Bone marrow (tissue), 2 donors: ENCODE measurements at regions not wholly inside any gene's neighbourhood (a gene's known extent, or its start where the extent isn't known, plus 50 kb on each side); places are given as distances from the start of the nearest gene placed in this dataset.
"Not testable (repeated sequence)": the region's sequence is repeated elsewhere in the genome, so short reads cannot be mapped to it uniquely, and the experiment has no call there.

Source experiments
- DNase-seq, 2 donors: peaks; one replicate each; lab custom pipeline; 2025; lab: John Stamatoyannopoulos, UW

DNA sequence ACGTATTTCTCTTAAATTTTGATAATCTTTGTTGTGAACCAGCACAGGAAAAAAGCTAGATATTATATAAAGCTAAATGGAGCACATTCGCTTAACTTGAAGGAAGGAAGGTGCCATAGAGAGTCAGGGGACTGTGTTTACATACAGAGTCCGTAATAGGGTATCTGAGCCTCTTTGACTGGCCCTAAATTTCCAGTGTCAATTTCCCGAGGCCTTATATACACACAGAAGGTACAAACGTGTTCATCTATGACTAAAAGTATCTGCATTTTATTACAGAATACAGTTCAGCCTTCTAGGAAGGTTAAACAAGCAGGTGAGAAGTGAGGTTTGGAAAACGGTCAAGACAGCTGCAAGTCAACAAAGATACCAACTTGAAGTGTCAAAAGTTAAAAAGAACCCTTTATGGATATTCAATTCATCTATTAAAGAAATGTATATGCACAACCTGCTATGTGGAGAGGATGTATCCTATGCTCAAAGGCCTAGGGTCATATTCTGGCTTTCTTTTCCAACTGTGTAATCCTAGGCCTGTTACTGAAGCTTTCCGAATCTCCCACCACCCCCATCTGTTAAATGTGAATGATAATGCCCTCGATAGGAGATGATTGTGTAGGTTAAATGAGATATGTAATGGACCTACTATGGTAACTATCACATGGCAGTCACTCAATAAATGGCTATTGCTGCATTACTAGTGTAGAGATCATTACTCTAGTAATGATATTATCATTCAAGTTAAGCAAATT is 263.7 kb upstream of the MAF start:
- no peak for DNase-seq

DNA sequence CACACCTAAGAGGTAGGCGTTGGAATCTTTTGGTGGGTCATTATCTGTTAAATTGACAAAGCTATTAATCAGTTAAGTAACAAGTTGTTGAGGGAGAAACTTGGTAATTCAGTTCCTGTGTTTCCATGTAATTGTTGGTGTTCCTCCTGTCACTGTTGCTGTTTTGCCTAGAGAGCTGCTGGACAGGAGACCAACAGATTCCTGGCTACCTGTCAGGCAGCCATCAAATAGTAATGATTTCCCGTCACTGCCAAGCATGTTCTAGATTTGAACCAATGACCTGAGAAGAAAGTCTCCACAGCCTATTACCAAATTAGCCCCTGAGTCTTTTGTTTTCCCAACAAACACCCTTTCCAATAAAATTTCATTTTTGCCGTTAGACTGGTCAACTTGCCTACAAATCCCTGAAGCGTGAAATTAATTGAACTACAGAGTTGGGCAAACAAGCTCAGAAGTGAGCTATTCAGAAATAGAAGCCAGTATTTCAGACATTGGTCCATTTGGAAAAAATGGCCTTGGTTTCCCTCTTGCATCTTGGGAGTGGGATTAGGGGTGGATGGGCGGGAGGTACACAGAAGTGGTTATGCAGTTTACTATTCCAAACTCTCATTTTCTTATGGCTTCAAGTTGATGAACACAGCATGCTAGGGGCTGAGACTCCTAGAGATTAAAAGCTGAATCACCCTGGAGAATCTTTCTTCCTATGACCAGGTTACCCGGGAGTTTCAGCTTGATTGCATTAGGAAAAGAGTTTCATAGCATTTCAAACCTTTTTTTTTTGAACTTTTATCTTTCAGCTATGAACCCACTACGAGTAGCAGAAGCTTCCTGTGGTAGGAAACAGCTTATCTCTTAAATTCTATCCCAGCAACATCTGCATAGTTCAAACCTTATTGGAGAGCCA is 262.8 kb upstream of the MAF start:
- DNase-seq: peak in 1 of 2 donors; percentile 6

DNA sequence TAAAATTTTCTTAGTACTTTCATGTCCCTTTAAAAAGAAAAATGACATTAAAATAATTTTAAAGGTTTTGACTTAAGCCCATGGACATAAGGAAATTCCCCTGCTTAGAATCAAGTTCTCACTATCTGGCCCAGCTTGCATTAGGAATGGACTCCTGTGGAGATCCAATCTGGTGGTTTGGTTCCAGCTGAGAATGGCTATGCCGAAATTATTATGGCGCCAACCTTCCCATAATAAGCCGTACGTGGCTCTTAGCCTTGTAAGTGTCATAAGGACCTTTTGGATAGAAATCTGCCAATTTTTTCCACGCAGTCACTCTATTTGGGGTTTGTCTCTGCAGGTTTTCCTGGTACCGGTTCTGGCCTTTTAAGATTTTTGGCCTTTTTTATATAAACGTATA is 262.1 kb upstream of the MAF start:
- DNase-seq: no peak

DNA sequence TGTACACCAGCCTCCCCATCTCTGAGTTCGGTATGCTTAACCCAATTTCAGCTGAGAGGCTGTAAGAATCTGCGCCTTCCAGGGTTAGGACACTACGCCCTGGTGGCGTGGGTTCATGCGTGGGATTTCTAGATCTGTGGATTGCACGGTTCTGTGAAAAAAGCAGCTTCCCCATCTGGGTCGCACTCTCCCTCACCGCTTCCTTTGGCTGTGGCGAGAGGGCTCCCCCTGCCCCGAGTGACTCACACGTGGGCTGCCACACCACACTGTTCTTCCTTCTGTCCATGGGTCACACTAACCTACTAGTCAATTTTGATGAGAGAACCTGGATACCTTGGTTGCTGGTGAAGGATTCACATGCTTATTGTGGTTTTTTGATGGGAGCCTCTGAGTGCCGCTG is 256.0 kb upstream of the MAF start:
- DNase-seq: no peak

DNA sequence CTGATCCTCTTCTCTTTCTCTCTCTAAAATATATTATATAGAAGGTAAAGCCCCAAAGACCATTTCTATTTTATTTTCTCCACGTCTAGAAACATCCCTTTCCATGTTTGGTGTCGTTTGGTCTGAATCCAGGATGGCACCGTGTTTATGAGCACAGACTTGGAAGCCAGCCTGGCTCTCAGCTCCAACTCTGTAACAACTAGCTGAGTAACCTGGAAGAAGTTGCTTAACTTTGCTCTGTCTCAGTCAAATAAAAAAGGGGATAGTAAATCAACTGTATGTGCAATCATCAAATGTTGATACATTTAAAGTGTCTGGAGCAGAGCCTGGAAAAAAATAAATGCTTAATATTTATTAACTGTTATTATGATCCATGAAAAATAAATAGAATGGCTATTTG is 249.8 kb upstream of the MAF start:
- DNase-seq: no peak

DNA sequence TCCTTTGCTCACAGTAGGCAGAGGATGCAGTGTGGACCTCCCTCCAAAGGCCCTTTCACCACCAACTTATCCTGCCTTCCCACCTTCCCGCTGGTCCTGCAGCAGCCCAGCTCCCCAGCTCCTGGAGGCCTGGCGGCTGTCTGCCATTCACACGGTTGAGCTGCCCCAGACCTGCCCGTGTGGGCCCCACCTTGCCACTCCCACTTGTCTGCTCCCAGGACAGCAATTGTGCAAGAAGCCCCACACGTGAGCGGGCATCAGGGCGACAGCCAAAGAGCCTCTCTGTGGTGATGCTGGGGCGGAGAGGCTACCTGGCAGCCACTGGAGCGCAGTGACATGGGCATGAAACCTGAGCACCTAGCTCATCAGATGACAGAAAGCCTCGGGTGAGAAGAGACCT is 248.6 kb upstream of the MAF start:
- no peak for DNase-seq

DNA sequence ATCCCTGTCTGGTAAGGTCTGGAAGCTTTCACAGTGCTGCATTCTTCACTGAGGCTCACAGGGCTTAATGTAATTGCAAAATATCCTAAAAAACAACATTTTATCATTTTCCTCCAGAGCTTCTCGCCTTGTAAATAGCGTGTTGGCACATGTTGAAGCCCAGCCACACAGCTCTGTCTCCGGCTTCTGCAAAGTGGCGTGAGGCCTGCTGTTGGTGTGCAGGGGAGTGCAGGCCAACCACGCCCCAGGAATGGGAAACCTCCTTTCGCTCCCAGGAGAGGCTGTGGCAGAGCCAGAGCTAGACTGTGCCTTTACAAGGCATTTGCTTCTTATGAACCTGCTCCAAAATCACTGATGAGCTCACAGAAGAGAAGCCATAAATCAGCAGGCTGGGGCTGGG is 248.2 kb upstream of the MAF start:
- DNase-seq: no peak

DNA sequence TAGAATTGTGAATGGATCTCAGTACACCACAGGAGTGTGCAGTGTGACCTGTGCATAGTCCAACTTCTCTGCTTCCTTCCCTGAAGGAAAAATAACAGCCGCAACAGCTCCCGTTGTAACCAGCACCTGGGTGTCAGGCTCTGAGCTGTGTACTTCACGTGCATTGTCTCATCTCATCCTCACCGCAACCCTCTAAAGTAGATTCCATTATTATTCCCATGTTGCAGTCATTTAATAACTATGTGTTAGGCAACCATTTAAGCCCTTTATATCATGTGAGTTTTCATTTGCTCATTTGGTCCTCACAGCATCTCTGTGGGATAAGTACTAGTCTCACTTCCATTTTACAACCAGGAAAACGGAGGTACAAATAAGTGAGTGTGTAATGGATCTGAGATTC is 247.0 kb upstream of the MAF start:
- no peak for DNase-seq

DNA sequence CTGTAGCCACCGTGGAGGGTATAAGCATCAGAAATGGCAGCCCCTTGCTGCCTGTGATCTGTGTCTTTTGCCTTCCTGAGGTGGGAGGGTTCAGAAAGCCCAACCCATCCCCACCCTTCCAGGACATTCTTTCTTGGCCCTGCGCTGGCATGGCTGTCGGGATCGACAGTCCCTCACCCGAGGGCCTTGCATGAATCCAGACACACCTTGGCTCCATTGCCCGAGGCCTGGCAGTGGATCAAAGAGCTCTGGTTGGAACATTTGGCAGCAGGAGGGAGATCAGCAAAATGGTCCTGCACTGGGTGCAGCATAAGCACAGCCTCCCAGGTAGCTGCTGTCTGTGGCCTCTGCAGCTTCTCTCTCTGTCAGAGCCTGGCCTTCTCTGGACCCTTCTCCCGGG is 246.6 kb upstream of the MAF start:
- DNase-seq: no peak

DNA sequence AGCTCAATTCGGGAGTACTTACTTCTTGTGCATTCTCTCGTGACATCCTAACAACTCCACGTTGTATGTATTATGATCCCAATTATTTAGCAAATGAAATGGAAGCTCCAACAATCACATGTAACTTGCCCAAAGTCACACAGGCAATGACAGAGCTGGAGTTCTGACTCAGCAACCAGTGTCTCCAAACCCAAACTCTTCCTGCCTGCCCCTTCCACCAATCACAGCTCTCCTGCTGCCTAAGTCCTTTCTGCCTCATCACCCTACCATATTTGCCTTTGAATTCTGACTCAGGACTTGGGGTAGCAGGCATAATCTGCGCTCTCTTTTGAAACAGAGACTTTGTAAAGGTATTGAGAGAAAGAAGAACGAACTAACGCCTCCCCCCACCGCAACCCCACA is 245.2 kb upstream of the MAF start:
- DNase-seq: peak in 1 of 2 donors; percentile 9

DNA sequence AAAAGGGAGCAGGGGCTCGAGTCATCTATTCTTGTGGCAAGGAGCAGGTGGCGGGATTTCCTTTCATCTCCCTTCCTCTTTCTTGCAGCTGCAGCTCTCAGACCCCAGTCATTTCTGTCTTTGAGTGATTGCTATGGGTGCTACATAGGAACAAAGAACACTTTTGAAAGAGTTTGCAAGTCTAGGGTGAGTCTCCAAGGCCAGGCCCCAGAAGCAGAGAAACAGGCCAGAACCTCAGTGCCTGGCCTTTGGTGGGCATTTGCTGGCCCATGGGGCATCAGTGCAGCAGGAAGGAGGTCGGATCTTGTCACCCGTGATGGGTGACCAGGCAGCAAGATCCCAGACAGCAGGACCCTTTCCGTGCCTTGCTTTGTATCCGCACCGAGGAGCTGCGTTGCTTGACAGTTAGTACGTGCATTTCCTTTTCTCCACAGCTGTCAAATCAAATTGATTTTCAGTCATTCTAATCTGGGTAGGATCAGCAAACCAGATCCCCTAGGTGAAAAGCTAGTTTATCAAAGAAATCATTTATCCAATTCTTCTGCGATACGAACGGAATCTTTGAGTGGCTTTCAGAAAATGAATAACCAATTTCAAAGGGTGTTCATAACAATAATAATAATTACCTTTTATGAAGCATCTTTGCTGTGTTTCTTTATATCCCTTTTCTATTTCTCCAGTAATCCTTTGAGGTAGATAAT is 244.6 kb upstream of the MAF start:
- DNase-seq: no peak

DNA sequence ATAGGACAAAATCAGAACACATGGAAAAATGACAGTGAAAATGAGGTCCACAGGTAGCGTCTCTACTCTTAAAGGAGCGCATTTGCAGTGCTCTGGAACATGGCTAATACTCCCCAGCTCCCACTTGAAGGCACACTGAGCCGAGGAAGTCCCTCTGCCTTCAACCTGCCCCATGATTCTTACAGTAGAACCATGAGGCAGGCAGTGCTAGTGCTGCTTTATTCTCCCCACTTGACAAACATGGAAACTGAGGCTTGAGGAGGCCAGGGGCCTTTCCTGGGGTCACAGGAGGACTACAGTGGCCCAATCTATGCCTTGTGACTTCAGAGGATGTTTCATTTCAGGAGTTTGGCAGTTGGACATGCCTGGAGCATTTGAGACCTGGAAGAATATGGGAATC is 244.1 kb upstream of the MAF start:
- DNase-seq: no peak

DNA sequence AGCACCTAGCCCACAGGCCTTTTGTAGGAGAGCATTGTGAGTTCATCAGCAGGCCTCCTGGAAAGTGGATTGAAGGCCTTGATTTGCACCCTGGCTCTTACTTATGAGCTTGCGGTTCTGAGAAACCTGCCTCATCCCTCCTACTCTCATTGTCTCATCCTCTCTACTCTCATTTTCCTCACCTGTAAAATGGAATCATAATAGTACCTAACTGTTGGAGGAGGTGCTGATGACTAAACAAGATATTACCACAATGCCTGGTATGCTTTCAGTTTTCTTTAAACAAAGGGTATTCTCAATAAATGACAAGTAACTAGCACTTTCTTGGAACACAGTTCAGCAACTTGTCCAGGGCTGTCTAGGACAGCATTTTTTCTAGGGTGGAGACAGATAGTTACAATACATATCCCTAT is 243.1 kb upstream of the MAF start:
- no peak for DNase-seq

DNA sequence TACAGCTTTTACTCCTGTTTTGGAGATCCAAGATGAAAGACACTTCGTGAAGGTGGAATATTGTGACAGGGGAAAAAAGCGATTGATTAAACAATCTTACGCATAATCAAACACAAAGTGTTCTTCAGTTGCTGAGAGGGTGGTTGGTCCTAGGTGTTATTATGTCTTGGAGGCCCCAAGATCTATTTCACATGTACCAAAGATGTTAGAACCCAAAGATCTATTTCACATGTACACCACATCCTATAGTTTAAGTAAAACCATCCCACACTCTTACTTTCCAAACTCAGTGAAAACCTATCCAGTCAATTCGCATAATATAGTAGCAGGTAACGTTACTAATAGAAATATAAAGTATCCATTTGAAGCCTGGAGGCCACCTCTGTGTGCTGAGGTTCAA is 242.6 kb upstream of the MAF start:
- no peak for DNase-seq

DNA sequence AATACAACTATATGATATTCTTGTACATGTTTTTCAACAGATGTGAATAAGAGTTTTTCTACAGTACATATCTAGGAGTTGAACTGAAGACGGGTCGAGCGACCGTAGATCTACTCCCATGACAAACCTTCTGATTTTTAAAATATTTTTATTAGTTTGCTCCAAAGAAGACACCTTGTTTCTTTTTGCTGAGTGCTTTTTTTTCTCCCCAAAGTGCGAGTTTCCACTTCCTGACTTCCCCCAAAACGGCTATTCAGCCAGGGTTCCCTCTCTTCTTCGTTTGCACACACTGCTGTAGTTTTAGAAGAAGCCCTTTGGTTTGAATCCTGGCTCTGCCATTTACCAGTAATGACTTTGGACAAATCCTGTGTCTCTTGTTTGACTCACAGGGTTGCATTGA is 241.7 kb upstream of the MAF start:
- DNase-seq: no peak

DNA sequence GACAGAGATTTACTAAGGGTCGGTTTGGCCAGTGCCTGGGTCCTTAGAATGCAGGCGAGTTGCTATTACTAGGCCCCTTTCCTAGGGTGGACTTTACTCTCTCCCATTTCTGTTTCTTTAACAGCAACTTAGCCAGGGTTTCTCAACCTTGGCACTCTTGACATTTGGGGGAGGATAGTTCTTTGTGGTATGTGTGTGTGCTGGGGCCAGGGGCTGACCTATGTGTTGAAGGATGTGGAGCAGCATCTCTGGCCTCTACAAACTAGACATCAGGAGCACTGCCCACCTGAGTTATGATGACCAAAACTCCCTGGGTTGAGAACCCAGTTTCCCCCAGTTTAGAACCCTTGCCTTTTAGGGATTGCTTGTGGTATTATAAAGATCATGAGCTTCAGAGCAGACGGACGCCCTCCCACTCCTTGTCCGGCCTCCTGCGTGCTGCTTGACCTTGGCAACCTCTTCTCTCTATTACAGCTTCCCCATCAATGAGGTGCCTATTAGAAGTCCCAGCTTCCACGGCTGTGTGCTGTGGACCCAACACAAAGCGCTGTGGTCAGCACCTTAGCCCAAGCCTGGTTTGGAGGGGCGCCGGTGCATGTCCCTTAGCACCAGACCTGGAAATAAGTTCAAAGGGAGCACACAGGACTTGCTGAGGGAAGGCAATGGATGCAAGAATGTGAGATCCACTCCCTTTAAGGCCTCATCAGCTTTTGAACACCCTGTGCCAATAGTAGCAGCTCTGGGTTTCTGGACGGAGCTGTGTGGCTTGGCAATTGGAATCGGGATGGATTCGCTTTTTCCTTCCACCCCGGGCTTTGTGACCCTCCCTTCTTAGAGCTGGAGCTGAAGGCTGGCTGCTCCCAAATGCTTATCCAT is 239.2 kb upstream of the MAF start:
- DNase-seq: no peak

DNA sequence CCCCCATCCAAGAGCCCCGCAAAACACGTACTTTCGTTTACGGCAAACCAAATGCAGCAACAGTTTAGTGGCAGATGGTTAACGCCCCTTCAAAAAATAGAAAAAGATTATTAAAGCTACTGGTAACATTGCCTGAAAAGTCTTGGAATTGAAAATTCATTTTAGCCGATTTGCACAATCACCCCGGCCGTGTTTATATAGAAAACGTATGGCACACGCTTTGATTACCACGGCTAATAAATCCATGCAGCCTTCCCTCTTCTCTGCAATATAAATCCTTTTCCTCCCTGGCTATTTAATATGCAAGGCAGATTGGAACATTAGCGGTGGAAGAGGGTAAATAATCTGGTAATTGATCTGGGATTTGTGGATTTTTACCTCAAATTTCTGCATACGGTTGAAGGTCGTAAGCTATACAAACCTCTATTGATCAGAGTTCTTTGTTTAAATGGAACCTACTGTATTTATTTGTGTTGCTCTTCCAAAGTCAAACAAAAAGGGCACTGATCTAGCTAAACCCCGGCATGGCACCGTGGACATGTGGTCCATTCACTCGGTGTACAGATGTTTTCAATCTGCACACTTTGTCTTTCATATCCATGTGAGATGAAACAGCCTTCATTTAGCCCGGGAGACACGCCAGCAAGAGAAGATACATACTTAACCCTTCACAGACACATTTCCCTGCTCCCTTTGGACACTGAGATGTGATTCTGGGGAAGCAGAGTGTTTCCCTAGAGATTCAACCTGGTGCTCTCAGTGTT is 238.1 kb upstream of the MAF start:
- DNase-seq: no peak

DNA sequence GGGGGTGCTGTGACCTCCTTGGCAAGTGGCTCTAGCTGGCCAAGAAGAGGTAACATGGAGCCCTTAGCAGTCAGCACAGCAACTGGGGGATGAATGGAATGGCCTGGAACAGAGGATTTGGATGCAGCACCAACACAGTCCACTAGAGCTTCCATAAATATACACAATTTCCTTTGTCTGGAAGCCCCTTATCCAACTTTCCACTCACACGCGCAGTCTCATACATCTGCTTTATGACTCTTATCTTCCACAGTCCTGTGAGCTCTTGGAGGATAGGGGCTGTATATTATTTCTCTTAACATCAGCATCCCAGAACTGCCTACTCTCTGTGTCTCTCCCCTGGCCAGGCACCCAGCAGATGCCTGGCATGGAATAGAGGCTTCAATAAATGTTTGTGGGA is 235.6 kb upstream of the MAF start:
- no peak for DNase-seq

DNA sequence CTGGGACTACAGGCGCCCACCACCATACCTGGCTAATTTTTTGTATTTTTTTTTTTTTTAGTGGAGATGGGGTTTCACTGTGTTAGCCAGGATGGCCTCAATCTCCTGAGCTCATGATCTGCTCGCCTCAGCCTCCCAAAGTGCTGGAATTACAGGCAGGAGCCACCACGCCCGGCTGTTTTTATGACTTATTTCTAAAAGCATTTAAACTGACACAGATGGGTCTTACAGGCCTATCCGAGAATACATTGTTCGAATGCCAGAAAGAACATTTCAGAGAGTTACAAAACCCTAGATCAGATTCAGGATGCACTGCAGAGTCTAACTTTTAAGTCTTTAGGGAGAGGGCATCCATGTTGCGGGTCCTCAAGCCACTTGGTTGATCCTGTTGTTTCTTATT is 234.7 kb upstream of the MAF start:
- DNase-seq: no peak

DNA sequence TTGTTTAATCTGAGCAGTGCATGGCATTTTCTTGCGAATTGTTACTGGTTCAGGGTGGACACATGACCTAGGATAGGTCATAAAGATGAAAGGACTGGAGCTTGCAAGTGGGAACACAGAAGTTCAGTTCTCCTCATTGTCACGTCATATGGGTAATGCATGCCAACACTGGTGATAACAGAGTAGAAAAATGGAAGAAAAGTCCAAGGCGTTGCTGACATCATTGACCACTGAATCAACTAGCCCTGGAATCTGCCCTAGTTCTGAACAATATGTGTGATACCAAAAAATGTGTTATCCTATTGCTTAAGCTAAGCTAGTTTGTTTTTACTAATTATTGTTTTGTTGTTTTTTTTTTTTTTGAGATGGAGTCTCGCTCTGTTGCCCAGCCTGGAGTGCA is 234.2 kb upstream of the MAF start:
- DNase-seq: no peak

DNA sequence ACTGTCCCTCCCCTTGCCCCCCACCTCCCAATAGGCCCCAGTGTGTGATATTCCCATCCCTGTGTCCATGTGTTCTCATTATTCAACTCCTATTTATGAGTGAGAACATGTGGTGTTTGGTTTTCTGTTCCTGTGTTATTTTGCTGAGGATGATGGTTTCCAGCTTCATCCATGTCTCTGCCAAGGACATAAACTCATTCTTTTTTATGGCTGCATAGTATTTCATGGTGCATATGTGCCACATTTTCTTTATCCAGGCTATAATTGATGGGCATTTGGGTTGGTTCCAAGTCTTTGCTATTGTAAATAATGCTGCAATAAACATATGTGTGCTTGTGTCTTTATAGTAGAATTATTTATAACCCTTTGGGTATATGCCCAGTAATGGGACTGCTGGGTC is 233.5 kb upstream of the MAF start:
- DNase-seq: not testable (repeated sequence)
